Aorta (tissue), 5 donors: ENCODE measurements at regions not wholly inside any gene's neighbourhood (a gene's known extent, or its start where the extent isn't known, plus 50 kb on each side); places are given as distances from the start of the nearest gene placed in this dataset.

Experiments used
- ATAC-seq: fragments of 200-7000 bp; cut with Tn5 transposase; one replicate; pipeline ENCODE4 v1.9.1; 2022; ENCODE audit warnings: moderate library complexity; ENCODE audit not compliant: low FRiP score
- DNase-seq, 2 donors: peaks; one replicate each; pipeline ENCODE4 v3.0.0-alpha.2; 2020
- H3K27ac ChIP-seq, 2 donors: one replicate each; pipeline ENCODE4 v1.5.1; 2013; ENCODE audit warnings: low read length in 2 of 2, mild to moderate bottlenecking in 2 of 2, moderate library complexity in 2 of 2, control low read depth in 1 of 2, inconsistent platforms in 1 of 2, low read depth in 1 of 2
- H3K27me3 ChIP-seq, 2 donors: one replicate each; pipeline ENCODE4 v1.6.1; 2013; ENCODE audit warnings: control low read depth in 1 of 2, low read length in 1 of 2, mild to moderate bottlenecking in 1 of 2, moderate library complexity in 1 of 2; ENCODE audit not compliant: insufficient read depth in 2 of 2, control insufficient read depth in 1 of 2
- H3K36me3 ChIP-seq, 2 donors: one replicate each; pipeline ENCODE4 v1.6.1; 2013; ENCODE audit warnings: control low read depth in 1 of 2, low read length in 1 of 2, mild to moderate bottlenecking in 1 of 2; ENCODE audit not compliant: insufficient read depth in 2 of 2, control insufficient read depth in 1 of 2
- H3K4me1 ChIP-seq, 2 donors: one replicate each; pipeline ENCODE4 v1.6.1; 2013; ENCODE audit warnings: low read length in 2 of 2, control low read depth in 1 of 2, mild to moderate bottlenecking in 1 of 2, moderate library complexity in 1 of 2; ENCODE audit not compliant: insufficient read depth in 2 of 2, control insufficient read depth in 1 of 2
- H3K4me3 ChIP-seq, 2 donors: one replicate each; pipeline ENCODE4 v1.5.1; 2013; ENCODE audit warnings: low read length in 2 of 2, control low read depth in 1 of 2, mild to moderate bottlenecking in 1 of 2
- H3K9me3 ChIP-seq: one replicate; pipeline ENCODE4 v1.6.1; 2013; ENCODE audit warnings: mild to moderate bottlenecking, low read length; ENCODE audit not compliant: control insufficient read depth
- WGBS, 2 donors: extraction: QIAGEN DNeasy Blood & Tissue Kit; methylation state at CpG; one replicate each; pipeline ENCODE4 v1.1.7; 2013; 5-methylcytosine and 5-hydroxymethylcytosine counted together
- intact Hi-C, 2 donors: fragments of 100-400 bp; cut with DNase I; formaldehyde crosslinking; loops; one replicate each; pipeline versions ENCODE4 v1.14.2 to v1.15.0; 2022
- donor health status: healthy with polysubstance abuse.
- donor health status: Bipolar disorder and iron deficiency.
- donor health status: DM: no; HTN: no; CAD: no.
- donor health status: DM: no; HTN: no; CAD: no.
- donor health status: DM: yes; HTN: yes; CAD: no.

DNA sequence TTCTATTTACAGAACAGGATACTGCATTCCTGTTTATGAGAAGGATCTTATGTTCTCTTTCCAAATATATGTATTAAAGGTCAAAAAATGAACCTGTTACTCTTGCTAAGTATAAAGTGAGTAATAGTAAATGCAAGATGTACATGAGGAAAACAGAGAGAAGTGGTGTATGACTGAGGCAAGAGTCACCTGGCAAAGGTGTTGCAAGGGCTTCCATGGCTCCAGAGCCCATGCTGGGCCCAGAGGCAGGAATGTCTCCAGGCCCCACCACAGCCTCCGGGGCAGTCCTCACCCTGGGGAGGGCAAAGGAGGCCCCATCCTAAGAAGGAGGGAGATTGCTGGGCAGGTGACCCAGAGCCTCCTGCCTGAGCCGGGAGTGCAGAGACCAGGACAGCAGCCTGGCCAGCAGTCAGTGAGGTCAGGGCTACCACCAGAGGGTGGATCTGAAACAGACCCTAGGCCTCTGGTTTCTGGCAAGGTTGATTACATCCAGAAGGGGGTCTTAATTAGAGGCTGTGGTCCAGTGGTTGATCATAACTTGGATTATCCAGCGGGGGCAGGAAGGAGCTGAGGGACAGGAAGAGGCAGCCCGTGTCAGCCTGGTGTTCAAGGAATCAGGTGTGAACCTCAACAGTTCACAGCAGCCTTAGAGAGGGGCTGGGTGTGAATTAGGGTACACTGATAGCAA, 57.3 kb upstream of the CPLX2 start:
- Histone ChIP-seq H3K9me3 (no peaks in the 10 kb centered on the region), H3K4me1 (no peaks in the 10 kb centered on the region), H3K36me3 (no peaks in the 10 kb centered on the region), H3K27ac (no peak overlapping the region), H3K4me3 (no peak overlapping the region), H3K27me3 (no peaks in the 10 kb centered on the region)
- ATAC-seq, result no peak
- intact Hi-C loops, result no loop called here
- WGBS, 2 donors, result 68 to 73% methylated on average over 4 of the region's 4 CpGs
- DNase-seq, result peak in 1 of 2 donors; percentile 44

DNA sequence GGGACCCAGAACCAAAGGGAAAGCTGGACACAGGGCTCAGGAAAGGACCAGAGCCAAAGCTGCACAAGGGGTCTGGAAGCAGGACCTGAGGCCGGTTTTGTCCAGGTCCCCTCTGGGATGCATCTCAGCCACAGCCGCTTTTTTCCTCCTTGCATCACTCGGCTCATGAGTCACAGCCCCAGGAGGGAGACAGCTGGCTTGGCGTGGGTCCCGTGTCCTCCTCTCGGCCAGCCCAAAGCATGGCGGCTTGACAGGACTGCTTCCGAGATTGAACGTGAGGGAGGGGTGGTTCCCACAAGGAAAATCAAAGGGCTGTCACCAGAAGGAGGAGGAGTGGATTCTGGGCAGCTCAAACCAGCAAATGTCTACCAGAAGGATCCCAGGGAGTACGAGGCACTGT, 56.7 kb upstream of the CPLX2 start:
- H3K27me3 ChIP-seq, result no peaks in the 10 kb centered on the region

DNA sequence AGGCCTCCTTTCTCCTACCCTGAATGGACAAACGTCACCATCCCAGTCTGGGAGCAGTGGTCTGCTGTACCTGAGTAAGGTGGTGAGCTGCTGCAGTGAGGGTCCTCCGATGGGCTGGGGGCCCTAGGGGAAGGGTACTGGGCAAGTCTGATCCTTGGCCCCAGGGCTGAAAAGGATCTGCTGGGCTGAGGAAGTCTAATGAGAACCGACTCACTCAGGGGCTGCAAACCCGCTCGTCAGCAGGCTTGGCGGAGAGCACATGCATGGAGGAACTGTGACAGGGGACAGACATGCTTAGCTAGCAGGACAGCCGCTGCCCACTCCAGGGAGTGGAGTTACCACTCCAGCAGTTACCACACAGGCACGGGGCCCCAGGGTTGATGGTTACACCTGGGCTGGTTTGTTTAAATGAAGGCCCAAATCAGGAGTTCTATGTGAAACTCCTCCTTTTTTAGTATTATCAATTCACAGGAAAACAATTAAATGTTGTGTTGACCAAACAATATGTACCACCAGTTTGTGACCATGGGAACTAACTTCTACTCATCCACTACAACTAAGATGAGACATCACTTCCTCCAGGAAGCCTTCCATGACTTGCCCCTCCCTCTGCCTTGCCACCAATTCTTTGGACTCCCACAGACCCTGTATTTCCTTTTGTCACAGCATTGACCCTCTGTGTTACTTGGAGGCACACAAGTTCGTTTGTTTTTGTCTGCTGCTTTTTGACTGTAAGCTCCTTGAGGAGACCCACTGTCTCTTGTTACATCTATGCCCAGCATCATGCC, 56.1 kb upstream of the CPLX2 start:
- intact Hi-C loops, result no loop called here
- WGBS, 2 donors, result 80 to 83% methylated on average over 9 of the region's 9 CpGs
- no peaks in the 10 kb centered on the region for H3K9me3 ChIP-seq
- H3K27me3 ChIP-seq, result no peaks in the 10 kb centered on the region
- no peaks in the 10 kb centered on the region for H3K4me1 ChIP-seq
- H3K27ac ChIP-seq, result no peak overlapping the region
- no peaks in the 10 kb centered on the region for H3K36me3 ChIP-seq
- DNase-seq (peak in 1 of 2 donors; percentile 63), ATAC-seq (no peak)
- H3K4me3 ChIP-seq, result no peak overlapping the region

More for the DNA sequence above, 56.7 kb upstream of the CPLX2 start:
- ATAC-seq, result no peak
- peak in 1 of 2 donors; percentile 75 for DNase-seq
- H3K4me3 ChIP-seq, result no peak overlapping the region
- intact Hi-C loops, result no loop called here
- no peak overlapping the region for H3K27ac ChIP-seq
- no peaks in the 10 kb centered on the region for H3K36me3 ChIP-seq
- 43 to 45% methylated on average over 10 of the region's 10 CpGs for WGBS, 2 donors
- H3K4me1 ChIP-seq, result no peaks in the 10 kb centered on the region
- H3K9me3 ChIP-seq, result no peaks in the 10 kb centered on the region

GRCh38 chr5:175816348-175816747, 55.0 kb upstream of the CPLX2 start:
- DNase-seq (peak in 1 of 2 donors; percentile 17), ATAC-seq (no peak)
- no peaks in the 10 kb centered on the region for H3K9me3 ChIP-seq
- WGBS, 2 donors, result 53 to 54% methylated on average over 10 of the region's 10 CpGs
- H3K4me3 ChIP-seq, result no peak overlapping the region
- H3K36me3 ChIP-seq, result no peaks in the 10 kb centered on the region
- H3K27ac ChIP-seq, result no peak overlapping the region
- no peaks in the 10 kb centered on the region for H3K4me1 ChIP-seq
- intact Hi-C loops, result no loop called here
- no peaks in the 10 kb centered on the region for H3K27me3 ChIP-seq

- Histone ChIP-seq H3K27ac (no peak overlapping the region), H3K27me3 (no peaks in the 10 kb centered on the region), H3K36me3 (no peaks in the 10 kb centered on the region), H3K4me3 (no peak overlapping the region), H3K9me3 (no peaks in the 10 kb centered on the region), H3K4me1 (no peaks in the 10 kb centered on the region)
- DNase-seq (no peak), ATAC-seq (no peak)
- WGBS, 2 donors, result 82 to 83% methylated on average over 6 of the region's 6 CpGs
- intact Hi-C loops, result no loop called here
Observed at GRCh38 chr5:175819090-175819425, 52.3 kb upstream of the CPLX2 start.

DNA sequence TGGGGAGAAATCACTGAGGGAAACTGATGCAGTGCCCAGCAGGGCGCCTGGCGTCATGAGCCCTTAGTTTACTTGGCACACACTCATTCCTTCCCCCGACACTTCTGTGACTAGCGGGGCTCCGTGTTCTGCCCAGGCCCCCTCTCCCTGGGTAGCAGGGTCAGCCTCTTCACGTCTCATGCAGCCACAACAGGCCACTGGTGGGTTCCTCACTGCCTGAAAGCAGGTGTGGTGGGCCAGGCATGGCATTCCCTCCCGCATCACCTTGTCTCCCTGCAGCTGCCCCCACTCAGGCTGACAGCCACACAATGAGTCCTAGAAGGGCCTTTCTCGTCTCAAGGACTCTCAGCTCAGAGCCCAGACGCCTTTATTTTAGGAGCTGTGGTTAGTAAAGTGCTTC, 51.1 kb upstream of the CPLX2 start:
- Histone ChIP-seq H3K36me3 (no peaks in the 10 kb centered on the region), H3K27me3 (no peaks in the 10 kb centered on the region), H3K27ac (no peak overlapping the region), H3K9me3 (no peaks in the 10 kb centered on the region), H3K4me1 (no peaks in the 10 kb centered on the region), H3K4me3 (no peak overlapping the region)
- 49 to 58% methylated on average over 9 of the region's 9 CpGs for WGBS, 2 donors
- intact Hi-C loops, result no loop called here
- DNase-seq (no peak), ATAC-seq (no peak)
